ENCODE measurements at regions not wholly inside any gene's neighbourhood (a gene's known extent, or its start where the extent isn't known, plus 50 kb on each side); places are given as distances from the start of the nearest gene placed in this dataset.

GRCh38 chr5:52202256-52202655, 585.5 kb upstream of the ITGA1 start:
- TF ChIP-seq POLR2AphosphoS5 (IDR thresholded peaks at IDR 0.05), result no peak
- TF ChIP-seq CTCF (IDR thresholded peaks at IDR 0.05; ENCODE audit: poor library complexity, severe bottlenecking), result no peak
- no peak for TF ChIP-seq EZH2 (IDR thresholded peaks at IDR 0.05; ENCODE audit: borderline replicate concordance, insufficient read depth, low read length, poor library complexity, severe bottlenecking)
- TF ChIP-seq REST (IDR thresholded peaks at IDR 0.05; ENCODE audit: borderline replicate concordance), result no peak
- TF ChIP-seq MXI1 (conservative IDR thresholded peaks at IDR 0.05; ENCODE audit: poor library complexity, severe bottlenecking), result no peak
- no peak for TF ChIP-seq RAD21 (conservative IDR thresholded peaks at IDR 0.05)
- no peak for TF ChIP-seq EP300 (conservative IDR thresholded peaks at IDR 0.05; ENCODE audit: poor library complexity, severe bottlenecking)
- TF ChIP-seq TAF1 (IDR thresholded peaks at IDR 0.05; ENCODE audit: low read depth), result no peak
- no peak for TF ChIP-seq SMC3 (conservative IDR thresholded peaks at IDR 0.05; ENCODE audit: poor library complexity)
